PC-9 (cell line): ENCODE measurements at regions not wholly inside any gene's neighbourhood (a gene's known extent, or its start where the extent isn't known, plus 50 kb on each side); places are given as distances from the start of the nearest gene placed in this dataset.

Source experiments
- BruUV-seq: library from RNA; stranded (reverse); fragments of 400-500 nt; replicated peaks from 2 replicates; lab custom pipeline; 2021; lab: Mats Ljungman, UMichigan
- CTCF ChIA-PET: fragments of 300-600 bp; sonication (Branson Sonifier 250); formaldehyde crosslinking; loops from one replicate; lab custom pipeline; 2022; ENCODE audit warnings: antibody characterized with exemption; lab: Charles Lee
- POLR2A ChIA-PET: fragments of 300-600 bp; sonication (Branson Sonifier 250); formaldehyde crosslinking; loops from one replicate; lab custom pipeline; 2022; ENCODE audit warnings: antibody characterized with exemption; ENCODE audit not compliant: unreplicated experiment; lab: Charles Lee
- DNase-seq, 2 experiments: peaks; one replicate each; pipeline versions ENCODE4 v3.0.0 to v3.0.0-alpha.2; 2015 to 2022; ENCODE audit warnings: mixed read lengths in 1 of 2
- H2AFZ ChIP-seq: fragments of 200-600 bp; sonication (generic); 2 replicates; pipeline ENCODE4 v1.8.1; 2017; ENCODE audit warnings: antibody characterized with exemption
- H3F3A ChIP-seq: fragments of 200-600 bp; sonication (generic); 2 replicates; pipeline ENCODE4 v1.8.1; 2017; ENCODE audit warnings: antibody characterized with exemption, mild to moderate bottlenecking, low read depth; ENCODE audit not compliant: insufficient read depth
- H3K27ac ChIP-seq: fragments of 200-600 bp; sonication (generic); 2 replicates; pipeline ENCODE4 v1.6.1; 2016; ENCODE audit warnings: mixed run types
- H3K27me3 ChIP-seq: fragments of 200-600 bp; sonication (generic); 2 replicates; pipeline ENCODE4 v1.6.1; 2016; ENCODE audit warnings: low read depth, mixed run types; ENCODE audit not compliant: insufficient read depth
- H3K36me3 ChIP-seq: fragments of 200-600 bp; sonication (generic); 2 replicates; pipeline ENCODE4 v1.6.1; 2016; ENCODE audit warnings: low read depth, mixed run types
- H3K4me1 ChIP-seq: fragments of 200-600 bp; sonication (generic); replicated peaks from 2 replicates; pipeline ENCODE4 v1.6.1; 2016; ENCODE audit warnings: mixed run types; ENCODE audit not compliant: insufficient read depth
- H3K4me2 ChIP-seq: fragments of 200-600 bp; sonication (generic); 2 replicates; pipeline ENCODE4 v1.6.1; 2017; ENCODE audit warnings: mixed run types
- H3K4me3 ChIP-seq: fragments of 200-600 bp; sonication (generic); 2 replicates; pipeline ENCODE4 v1.6.1; 2016; ENCODE audit warnings: mixed run types
- H3K79me2 ChIP-seq: fragments of 200-600 bp; sonication (generic); 2 replicates; pipeline ENCODE4 v1.6.1; 2017; ENCODE audit warnings: low read depth, mixed run types
- H3K9me2 ChIP-seq: fragments of 200-600 bp; sonication (generic); 2 replicates; pipeline ENCODE4 v1.8.1; 2017; ENCODE audit warnings: mild to moderate bottlenecking; ENCODE audit not compliant: insufficient read depth
- H3K9me3 ChIP-seq: fragments of 200-600 bp; sonication (generic); 2 replicates; pipeline ENCODE4 v1.8.1; 2016; ENCODE audit warnings: low read depth; ENCODE audit not compliant: insufficient read depth
- H4K20me1 ChIP-seq: fragments of 200-600 bp; sonication (generic); 2 replicates; pipeline ENCODE4 v1.8.1; 2017; ENCODE audit not compliant: insufficient read depth
- CTCF ChIP-seq: fragments of 200-600 bp; sonication (generic); conservative IDR thresholded peaks from 2 replicates; pipeline ENCODE4 v1.6.1; 2017; ENCODE audit warnings: mixed run types, antibody characterized with exemption, mild to moderate bottlenecking, moderate library complexity
- EZH2 ChIP-seq: fragments of 200-600 bp; sonication (generic); IDR thresholded peaks from 2 replicates; pipeline ENCODE4 v1.8.0; 2017; ENCODE audit warnings: antibody characterized with exemption, low read depth
- intact Hi-C: fragments of 100-400 bp; cut with micrococcal nuclease; formaldehyde crosslinking; loops from one replicate; pipeline ENCODE4 v1.10.0; 2022; ENCODE audit not compliant: unreplicated experiment

GRCh38 chr16:55408661-55409060 is 70.3 kb upstream of the MMP2 start:
- intact Hi-C loops = no loop called here
- Histone ChIP-seq H3K9me2 (no peaks in the 10 kb centered on the region), H2AFZ (no peak overlapping the region), H4K20me1 (no peaks in the 10 kb centered on the region), H3K79me2 (no peaks in the 10 kb centered on the region), H3K36me3 (no peaks in the 10 kb centered on the region), H3K27ac (no peak overlapping the region), H3F3A (no peaks in the 10 kb centered on the region), H3K4me2 (no peak overlapping the region), H3K4me1 (no peaks in the 10 kb centered on the region), H3K27me3 (0 out of 2 replicates have a peak, but pooled peaks cover 3% of the 10 kb centered on the region), H3K4me3 (no peak overlapping the region), H3K9me3 (no peaks in the 10 kb centered on the region; the same call in 1 of the 2 replicates)
- ChIA-PET POLR2A (no interaction called here), CTCF (interaction anchor here (0.6 kb wide), 1 partner anchor 91 kb away, joined by 3 read pairs; no protein-coding TSS in a partner anchor)
- TF ChIP-seq CTCF = no peak
- no peak for TF ChIP-seq EZH2
- no peak for DNase-seq
- no TSS peak for BruUV-seq

GRCh38 chr16:55411231-55411630 is 67.8 kb upstream of the MMP2 start:
- H3K4me2 ChIP-seq = no peak overlapping the region
- CTCF ChIA-PET = no interaction called here
- H3K27me3 ChIP-seq = peaks cover 17% of the 10 kb centered on the region; the same call in 1 of the 2 replicates
- no peaks in the 10 kb centered on the region for H3K4me1 ChIP-seq
- no peaks in the 10 kb centered on the region for H3K36me3 ChIP-seq
- no peaks in the 10 kb centered on the region for H3K9me3 ChIP-seq
- DNase-seq = no peak
- H3K4me3 ChIP-seq = no peak overlapping the region
- H3K79me2 ChIP-seq = no peaks in the 10 kb centered on the region
- no TSS peak for BruUV-seq
- TF ChIP-seq CTCF (no peak), EZH2 (no peak)
- no peak overlapping the region for H2AFZ ChIP-seq
- intact Hi-C loops = no loop called here
- H3K9me2 ChIP-seq = no peaks in the 10 kb centered on the region
- no peaks in the 10 kb centered on the region for H3F3A ChIP-seq
- POLR2A ChIA-PET = no interaction called here
- no peak overlapping the region for H3K27ac ChIP-seq
- H4K20me1 ChIP-seq = no peaks in the 10 kb centered on the region

GRCh38 chr16:55418586-55418985 is 60.4 kb upstream of the MMP2 start:
- no peaks in the 10 kb centered on the region for H3K9me2 ChIP-seq
- TF ChIP-seq EZH2 = no peak
- no peak for TF ChIP-seq CTCF
- H2AFZ ChIP-seq = no peak overlapping the region
- peaks cover 73% of the 10 kb centered on the region for H3K27me3 ChIP-seq
- H3F3A ChIP-seq = no peaks in the 10 kb centered on the region
- BruUV-seq = no TSS peak
- ChIA-PET POLR2A (no interaction called here), CTCF (no interaction called here)
- H4K20me1 ChIP-seq = no peaks in the 10 kb centered on the region
- no peaks in the 10 kb centered on the region for H3K4me1 ChIP-seq
- intact Hi-C loops = no loop called here
- no peak overlapping the region for H3K4me2 ChIP-seq
- H3K36me3 ChIP-seq = no peaks in the 10 kb centered on the region
- H3K4me3 ChIP-seq = no peak overlapping the region
- no peaks in the 10 kb centered on the region for H3K79me2 ChIP-seq
- no peaks in the 10 kb centered on the region for H3K9me3 ChIP-seq
- DNase-seq = no peak
- no peak overlapping the region for H3K27ac ChIP-seq
